HG02763 (cell line): ENCODE measurements at regions not wholly inside any gene's neighbourhood (a gene's known extent, or its start where the extent isn't known, plus 50 kb on each side); places are given as distances from the start of the nearest gene placed in this dataset.
A peak's percentile ranks its signal among the peaks of the same experiment; 100 is the strongest.
"Not testable (repeated sequence)": the region's sequence is repeated elsewhere in the genome, so short reads cannot be mapped to it uniquely, and the experiment has no call there.

Experiments used
- ATAC-seq: cut with Tn5 transposase; IDR thresholded peaks from one replicate; pipeline ENCODE4 v1.9.1; 2021; ENCODE audit warnings: mild to moderate bottlenecking, moderate library complexity; ENCODE audit not compliant: unreplicated experiment

DNA sequence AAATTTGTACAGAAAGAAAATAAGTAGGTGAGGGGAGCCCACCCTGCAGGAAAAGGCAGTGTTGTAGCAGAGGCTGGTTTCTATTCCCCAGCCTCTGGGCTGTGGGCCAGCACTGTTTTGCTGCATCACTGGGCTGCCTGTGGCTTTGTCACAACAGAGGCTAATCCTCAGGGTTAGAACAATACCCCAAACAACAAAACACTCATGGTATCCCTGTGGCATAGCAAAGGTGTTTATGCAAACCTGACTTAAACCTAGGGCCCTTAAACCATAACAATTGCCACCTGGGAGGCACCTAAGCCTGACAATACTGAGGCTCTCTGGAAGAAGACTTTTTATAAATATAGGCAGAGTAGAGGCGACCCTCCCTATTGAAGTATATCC is 314.7 kb downstream of the OLFM4 start:
- no peak for ATAC-seq

DNA sequence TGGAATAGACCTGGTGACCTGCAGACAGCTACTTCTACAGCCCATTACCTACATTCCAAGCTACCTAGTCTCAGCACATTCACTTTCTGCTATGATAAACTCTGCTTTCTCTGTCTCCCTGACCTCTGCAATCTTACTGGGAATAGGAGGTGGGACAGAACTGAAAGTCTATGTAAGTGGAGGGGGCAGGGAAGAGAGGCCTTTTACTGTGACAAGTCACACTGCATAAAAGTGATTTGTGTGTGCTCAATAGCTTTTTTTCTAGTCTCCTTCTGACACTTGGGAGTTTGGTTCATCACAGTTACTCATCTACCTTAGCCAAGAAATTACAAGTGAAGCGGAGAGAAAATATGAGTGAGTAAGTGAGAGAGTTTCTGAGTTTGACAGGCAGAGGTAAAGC is 322.4 kb downstream of the OLFM4 start:
- no peak for ATAC-seq

DNA sequence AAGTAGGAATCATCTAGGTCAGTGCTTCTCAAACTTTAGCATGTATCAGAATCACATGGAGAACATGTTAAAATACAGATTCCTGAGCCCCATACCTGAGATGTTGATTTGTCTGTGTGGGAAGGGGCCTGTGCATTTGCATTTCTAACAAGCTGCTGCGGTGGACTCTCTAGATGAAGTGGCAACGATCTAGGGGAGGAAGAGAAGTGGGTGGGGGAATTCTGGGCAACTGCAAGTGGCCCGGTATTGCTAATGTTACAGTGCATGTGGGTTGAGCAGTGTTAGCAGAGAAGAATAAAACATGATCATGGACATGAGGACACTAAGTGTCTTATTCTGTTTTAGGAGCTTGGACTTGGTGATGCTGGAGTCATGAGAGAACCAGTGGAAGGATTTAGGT is 329.0 kb downstream of the OLFM4 start:
- peak; percentile 63 for ATAC-seq

DNA sequence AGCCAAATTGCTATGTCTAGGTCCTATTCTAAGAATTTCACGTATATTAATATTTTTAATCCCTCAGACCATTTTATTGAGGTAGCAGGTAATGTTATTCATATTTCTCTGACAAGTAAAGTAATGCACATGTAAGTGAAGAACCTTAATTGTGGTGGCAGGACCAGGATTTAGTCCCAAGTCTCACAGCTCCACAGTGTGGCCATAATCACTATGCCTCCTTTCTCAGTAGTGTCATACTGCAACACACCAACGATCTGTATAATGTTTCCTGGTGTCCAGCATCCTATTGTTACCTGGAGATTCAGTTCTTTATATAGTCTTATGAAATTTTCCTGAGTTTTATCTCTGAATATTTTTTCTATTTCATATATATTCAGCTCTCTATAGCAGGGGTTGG is 340.3 kb downstream of the OLFM4 start:
- no peak for ATAC-seq

DNA sequence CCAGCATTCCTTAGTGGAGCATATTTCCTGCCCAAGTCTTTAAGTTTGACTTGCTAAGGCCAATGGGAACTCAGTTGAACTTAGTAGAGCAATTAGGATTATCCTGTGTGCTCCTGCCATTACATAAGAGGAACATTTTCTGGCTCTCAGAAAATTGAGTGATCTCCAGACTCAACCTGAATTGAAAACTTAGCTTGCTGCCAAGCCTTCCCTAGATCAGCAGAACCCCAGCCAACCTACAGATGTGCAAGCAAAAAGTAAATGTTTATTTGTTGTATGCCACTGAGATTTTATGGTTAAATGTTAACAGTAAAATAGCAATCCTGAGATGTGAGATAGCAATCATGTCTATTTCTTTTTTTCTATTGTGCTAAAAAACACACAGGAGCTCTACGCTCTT is 350.9 kb downstream of the OLFM4 start:
- no peak for ATAC-seq

DNA sequence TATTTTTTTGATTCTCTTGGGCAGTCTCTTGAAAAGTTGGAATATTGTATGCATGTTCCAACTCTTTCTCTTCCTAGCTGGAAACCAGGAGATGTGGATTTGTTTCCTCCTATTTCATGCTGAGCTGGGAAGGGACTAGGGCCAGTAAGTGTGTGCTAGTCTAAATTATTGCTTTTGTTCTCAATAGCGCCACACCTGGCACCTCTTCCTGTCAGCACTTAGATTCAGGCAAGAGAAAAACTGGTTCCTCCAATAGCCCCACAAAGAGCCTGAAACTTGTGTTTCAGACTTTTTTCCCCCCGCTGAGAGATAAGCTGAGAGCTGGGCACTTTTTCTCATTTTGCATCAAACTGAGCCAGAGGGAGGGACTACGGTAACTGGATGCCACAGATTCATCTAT is 353.4 kb downstream of the OLFM4 start:
- no peak for ATAC-seq

DNA sequence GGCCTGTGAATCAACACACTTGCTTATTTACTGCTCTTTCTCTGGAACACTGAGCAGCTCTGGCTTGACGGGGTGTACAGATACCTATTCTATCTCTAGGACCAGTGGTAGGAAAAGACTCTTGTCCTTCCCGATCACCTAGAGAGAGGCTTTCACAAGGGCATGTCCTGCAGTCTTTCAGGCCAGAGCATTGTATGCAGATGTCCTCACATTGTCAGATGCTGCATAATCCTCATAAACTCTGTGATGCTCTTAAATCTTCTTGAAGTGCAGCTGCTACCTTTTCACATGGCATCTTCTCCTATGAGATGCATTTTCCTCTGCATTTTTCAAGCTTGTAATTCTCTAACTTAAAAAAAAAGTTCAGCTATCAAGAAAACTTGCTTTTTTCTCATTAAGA is 369.4 kb downstream of the OLFM4 start:
- no peak for ATAC-seq

DNA sequence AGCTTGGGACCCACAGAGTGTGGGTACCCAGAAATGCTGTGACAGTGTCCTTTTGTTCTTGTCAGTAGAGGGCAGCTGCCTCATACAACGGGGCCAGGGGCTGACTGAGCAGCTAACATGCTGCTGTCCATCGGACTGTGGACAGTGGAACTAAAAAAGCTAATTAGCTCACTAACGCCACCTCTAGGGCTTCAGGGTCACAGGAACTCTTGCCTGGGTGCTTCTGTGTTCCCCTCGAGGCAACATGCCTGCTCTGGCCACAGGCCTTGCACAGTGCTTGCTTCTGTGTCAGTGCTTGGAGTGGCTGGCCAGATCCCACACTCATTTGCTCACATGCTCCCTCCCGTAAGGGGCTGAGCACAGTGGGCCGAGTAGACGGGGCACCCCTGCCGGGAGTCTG is 377.0 kb downstream of the OLFM4 start:
- ATAC-seq: no peak

DNA sequence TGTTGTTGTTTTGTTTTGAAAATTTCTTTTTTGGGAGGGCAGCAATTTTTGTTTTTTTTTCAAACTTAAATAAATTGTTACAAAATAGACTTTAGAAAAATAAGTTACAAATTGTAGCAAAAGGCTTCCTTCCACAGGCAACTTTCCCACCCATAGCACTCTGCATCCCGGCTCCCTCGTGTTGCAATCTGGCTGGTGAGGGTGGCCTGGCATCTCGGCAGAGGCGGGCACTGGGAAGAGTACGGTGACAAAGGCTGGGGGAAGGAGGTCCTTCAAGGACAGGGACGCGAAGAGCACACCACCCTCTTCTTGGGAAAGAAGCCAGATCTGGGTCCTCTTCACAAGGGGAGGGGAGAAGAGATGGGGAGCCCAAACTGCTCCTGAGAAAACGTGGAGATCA is 379.7 kb downstream of the OLFM4 start:
- no peak for ATAC-seq

DNA sequence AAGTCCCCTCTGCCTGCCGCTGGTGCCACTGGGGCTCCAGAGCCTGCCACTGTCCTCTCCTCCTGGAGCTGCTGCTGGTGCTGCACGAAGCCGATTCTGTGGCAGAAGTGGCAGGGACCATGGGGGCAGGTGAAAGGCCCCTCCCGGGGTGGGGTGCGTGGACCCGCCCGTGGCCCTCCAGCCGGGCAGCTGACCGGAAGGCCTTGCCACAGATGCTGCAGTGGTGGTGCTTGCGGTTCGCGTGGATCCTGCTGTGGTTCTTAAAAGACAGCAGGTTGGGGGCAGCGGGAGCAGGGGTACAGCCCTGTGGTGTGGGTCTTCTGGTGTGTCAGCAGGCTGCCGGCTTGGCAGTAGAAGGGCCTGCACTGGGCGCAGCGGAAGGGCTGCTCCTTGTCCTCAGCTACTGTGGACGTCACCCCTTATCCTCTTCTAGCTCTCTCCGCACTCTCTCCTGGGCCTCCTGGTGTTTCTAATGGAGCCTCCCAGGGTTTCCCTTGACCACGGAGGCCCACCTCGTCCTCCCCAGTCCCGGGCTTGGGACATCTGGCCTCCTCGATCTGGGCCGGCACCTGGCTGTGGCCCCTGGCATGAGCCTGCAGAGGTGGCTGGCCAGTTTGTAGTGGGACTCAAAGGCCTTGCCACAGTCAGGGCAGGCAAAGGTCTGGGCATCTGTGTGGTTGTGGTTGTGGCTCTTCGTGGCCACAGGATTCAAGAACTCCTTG is 380.4 kb downstream of the OLFM4 start:
- ATAC-seq: no peak

DNA sequence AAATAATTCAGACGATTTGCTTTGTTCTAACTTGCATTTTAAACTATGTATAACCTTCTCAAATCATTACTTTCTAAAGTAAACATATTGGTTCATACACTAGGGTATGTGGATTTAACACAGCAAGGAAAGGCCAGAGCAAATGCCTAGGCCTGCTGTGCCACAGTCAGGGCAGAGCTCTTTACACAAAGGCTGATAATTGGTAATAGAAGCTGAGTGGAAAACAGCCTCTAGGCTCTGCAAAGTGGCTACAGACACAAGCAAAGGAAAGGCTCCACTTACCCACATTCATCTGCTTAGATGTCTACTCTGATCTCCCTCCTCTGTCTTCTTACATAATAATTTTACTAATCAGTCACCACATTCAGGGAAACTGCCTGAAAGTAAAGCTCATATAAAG is 382.9 kb downstream of the OLFM4 start:
- no peak for ATAC-seq

DNA sequence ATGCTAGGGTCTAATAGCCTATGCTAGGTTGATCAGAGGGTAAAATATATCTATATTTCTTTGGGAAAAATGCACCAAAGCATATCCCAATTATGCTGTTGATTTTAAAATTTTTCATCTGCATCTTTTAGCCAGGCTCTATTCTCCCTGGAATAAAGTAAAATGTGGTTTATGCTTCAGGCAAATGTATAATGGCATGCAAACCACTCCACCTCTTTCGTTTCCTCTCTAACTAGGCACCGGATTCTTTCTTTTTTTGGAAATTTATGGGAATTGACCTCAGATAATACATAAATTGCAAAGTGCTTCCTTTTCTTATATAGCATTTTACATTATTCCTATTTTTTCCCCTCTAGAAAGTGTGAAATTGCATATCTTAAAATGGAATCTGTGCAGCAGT is 386.5 kb downstream of the OLFM4 start:
- no peak for ATAC-seq

DNA sequence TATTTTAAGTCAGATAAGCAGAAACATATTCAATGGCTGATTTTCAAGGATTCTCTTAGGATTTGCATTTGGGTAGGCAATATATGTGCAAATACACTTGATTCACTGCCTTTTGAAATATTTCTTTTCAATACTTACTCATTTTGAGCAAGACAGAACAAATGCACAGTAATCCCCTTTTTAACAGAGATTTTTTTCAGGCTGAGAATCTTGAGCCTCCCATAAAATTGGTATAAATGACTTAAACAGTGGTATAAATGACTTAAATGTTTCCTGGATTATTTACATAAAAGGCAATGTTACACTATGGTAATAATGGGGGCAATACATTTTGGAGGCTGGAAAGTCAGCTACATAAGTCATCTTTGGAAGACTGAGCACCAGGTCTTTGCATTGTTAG is 389.0 kb downstream of the OLFM4 start:
- ATAC-seq: no peak

DNA sequence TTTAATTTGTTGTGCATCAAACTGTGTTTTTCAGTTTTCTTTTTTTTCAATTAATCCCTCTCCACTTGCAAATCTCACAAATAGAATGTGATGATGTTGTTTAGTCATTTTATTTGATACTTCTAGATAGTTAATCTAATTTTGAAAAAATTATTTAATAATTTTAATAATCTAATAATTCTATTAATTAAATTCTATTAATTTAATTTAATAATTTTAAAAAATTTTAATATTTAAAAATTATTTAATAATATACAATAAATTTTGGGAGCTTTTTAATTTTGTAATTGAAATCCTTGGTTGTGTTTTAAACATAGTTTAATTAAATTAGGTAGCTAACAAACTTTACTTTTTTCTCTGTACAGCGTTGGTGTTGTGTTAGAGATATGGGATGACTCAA is 393.8 kb downstream of the OLFM4 start:
- no peak for ATAC-seq

DNA sequence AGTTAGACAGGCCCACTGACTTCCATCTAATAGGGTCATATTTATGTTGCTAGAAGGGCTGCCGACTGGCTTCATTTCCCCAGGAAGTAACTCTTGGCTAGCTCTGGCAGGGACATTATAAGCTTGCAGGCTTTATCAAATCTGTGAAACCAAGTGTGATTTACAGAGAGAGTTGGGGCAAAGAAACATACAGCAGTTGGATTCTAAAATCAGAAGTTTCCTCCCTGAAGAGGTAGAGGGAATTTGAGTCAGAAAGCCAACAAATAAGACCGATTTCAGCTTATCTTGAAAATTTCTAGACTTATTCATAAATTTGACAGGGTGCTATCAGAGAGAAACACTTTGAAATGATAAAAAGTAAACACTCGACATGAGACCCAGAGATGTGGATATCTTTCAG is 407.8 kb downstream of the OLFM4 start:
- no peak for ATAC-seq

DNA sequence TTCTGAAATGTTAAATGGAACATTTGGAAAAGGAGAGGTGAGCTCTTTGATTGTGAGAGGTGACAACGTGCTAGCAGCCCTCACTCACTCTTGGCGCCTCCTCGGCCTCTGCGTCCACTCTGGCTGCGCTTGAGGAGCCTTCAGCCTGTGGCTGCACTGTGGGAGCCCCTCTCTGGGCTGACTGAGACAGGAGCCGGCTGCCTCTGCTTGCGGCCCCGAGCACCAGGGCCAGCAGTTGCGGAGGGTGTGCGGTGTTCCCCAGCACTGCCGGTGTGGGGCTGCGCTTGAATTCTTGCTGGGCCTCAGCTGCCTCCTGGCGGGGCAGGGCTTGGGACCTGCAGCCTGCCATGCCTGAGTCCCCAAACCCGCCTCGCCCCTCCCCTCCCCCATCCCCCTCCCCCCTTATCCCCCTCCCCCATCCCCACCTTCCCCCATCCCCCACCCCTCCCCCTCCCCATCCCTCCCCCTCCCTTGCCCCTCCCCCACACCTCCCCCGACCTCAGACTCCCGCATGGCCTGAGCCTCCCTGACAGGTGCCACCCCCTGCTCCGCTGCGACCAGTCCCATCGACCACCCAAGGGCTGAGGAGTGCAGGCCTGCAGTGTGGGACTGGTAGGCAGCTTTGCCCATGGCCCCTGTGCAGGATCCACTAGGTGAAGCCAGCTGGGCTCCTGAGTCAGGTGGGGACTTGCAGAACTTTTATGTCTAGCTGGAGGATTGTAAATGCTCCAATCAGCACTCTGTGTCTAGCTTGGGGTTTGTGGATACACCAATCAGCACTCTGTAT is 411.0 kb downstream of the OLFM4 start:
- no peak for ATAC-seq

DNA sequence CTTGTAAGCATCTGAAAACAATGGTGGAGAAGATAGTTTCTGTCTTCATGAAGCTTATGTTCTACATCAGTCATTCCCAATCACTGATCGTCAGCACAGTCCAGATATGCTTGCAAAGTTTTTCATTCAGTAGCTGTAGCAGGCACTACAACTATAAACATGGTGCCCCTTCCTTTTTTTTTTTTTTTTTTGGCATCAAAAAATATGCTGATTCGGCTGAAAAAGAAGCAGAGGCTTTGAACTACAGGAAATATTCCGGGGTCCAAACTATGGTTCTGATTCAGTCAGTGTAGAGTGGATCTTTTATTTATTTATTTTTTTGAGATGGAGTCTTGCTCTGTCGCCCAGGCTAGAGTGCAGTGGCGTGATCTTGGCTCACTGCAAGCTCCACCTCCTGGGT is 414.4 kb downstream of the OLFM4 start:
- no peak for ATAC-seq

DNA sequence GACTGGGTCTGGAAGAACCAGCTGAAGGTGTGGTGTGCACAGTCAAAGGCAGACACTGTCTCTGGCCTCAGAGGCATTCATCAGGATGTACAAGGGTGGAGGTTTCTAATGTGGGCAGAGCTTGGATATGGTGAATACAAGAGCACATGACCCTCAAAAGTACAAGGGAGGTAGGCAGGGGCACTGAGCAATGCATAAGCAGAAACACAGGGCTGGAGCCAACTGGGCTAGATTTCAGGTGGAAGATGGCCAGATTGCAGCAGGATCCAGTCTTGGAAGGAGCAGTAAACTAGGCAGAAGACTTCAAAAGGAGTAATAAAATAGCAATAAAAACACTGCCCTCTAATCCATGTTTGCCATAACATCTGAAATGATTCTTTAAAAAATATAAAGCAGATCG is 417.1 kb downstream of the OLFM4 start:
- no peak for ATAC-seq

DNA sequence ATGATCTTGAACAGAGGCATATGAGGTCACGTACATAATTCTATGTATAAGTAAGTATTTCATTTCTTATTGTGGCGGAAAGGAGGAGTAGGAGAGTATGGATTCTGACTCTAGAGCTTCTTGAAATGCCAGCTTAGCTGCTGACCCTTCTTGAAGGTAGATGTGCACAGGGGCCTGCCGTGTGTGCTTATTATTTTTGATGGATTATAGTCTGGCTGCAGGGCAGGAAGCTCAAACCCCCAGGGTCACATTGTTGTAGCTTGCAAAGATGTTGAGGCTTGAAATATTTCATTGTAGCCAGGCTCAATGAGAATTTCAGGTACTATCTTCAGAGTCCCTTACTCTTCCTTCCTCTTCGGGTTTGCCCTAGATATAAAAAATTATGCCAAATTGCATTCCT is 418.8 kb downstream of the OLFM4 start:
- no peak for ATAC-seq

DNA sequence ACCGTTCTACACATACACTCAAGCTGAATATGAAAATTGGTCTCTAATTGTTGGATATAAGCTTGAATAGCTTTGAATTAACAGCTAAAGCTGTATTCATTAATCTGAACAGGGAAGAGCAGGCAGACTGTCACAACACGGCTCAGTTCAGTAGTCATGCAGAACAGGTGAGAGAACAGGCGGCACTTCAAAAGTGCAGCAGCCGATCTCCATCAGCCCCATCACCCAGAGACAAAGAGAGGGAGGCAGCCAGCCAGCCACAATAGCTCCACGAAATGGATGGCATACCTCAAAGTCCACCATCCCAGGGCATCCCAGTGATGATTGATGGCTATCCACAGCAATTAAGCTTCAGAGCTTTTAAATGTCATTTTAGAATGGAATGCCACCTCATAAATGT is 419.2 kb downstream of the OLFM4 start:
- no peak for ATAC-seq

DNA sequence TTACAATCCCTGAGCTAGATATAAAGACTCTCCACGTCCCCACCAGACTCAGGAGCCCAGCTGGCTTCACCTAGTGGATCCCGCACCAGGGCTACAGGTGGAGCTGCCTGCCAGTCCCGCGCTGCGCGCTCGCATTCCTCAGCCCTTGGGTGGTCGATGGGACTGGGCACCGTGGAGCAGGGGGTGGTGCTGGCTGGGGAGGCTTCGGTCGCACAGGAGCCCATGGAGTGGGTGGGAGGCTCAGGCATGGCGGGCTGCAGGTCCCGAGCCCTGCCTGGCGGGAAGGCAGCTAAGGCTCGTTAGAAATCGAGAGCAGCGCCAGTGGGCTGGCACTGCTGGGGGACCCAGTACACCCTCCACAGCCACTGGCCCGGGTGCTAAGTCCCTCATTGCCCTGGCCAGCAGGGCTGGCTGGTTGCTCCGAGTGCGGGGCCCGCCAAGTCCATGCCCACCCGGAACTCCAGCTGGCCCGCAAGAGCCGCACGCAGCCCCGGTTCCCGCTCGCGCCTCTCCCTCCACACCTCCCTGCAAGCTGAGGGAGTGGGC is 423.7 kb downstream of the OLFM4 start:
- not testable (repeated sequence) for ATAC-seq

DNA sequence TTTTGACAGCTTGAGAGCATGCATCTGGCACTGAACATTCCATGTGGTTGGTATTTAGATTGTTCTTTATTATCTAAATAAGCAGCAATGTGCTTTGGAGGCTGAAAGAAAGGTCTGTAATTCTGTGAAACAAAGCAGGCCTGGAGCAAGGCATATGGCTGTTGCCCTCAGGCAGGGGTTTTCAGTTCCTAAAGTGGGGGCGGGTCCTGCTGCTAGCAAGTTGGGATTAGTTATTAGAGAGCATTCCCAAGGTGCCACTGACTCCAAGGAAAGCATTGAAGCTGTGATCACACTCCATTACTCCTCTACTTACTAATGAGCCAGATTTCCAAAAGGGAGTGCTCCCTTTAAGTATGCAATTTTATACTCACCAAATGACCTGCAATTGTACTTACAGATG is 432.2 kb downstream of the OLFM4 start:
- no peak for ATAC-seq
